Activated naive CD4-positive, alpha-beta T cell treated with anti-CD3 and anti-CD28 coated beads, Interleukin-2, amount 50 U/mL, for 24 hours (primary cell): ENCODE measurements at regions not wholly inside any gene's neighbourhood (a gene's known extent, or its start where the extent isn't known, plus 50 kb on each side); places are given as distances from the start of the nearest gene placed in this dataset.

ENCODE experiments used
- H3K27ac Mint-ChIP-seq: one replicate; pipeline ENCODE4 v1.8.0; 2021; ENCODE audit warnings: mild to moderate bottlenecking, mixed read lengths
- H3K27me3 Mint-ChIP-seq: one replicate; pipeline ENCODE4 v1.8.0; 2021; ENCODE audit warnings: mixed read lengths
- H3K36me3 Mint-ChIP-seq: one replicate; pipeline ENCODE4 v1.8.0; 2021; ENCODE audit warnings: mixed read lengths
- H3K4me1 Mint-ChIP-seq: one replicate; pipeline ENCODE4 v1.8.0; 2021; ENCODE audit warnings: mixed read lengths
- H3K4me3 Mint-ChIP-seq: one replicate; pipeline ENCODE4 v1.8.0; 2021; ENCODE audit warnings: mild to moderate bottlenecking, mixed read lengths
- H3K9me3 Mint-ChIP-seq: one replicate; pipeline ENCODE4 v1.8.0; 2021; ENCODE audit warnings: mixed read lengths

DNA sequence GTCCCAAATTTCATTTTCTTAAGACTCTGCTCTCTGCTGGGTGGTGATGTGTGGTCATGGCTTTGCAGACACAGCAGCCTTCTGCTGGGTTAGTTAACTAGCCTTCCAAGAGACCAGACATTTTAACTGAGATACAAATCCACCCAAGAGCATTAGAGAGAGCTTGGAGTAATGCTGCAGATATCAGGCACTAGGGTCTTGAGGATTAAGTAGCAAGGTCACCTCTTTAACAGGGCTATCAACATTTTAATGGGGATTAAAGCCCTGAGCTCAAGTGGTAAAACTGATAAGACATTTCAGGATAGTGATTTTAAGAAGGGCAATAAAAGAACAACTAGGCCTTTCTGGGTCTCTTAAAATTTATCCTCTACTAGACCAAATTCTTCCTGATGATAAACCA, 461.2 kb downstream of the MEIS1 start:
- Mint-ChIP-seq H3K4me1 (no peaks in the 10 kb centered on the region), H3K36me3 (no peaks in the 10 kb centered on the region), H3K9me3 (no peaks in the 10 kb centered on the region), H3K27me3 (no peaks in the 10 kb centered on the region), H3K27ac (no peak overlapping the region), H3K4me3 (no peak overlapping the region)

DNA sequence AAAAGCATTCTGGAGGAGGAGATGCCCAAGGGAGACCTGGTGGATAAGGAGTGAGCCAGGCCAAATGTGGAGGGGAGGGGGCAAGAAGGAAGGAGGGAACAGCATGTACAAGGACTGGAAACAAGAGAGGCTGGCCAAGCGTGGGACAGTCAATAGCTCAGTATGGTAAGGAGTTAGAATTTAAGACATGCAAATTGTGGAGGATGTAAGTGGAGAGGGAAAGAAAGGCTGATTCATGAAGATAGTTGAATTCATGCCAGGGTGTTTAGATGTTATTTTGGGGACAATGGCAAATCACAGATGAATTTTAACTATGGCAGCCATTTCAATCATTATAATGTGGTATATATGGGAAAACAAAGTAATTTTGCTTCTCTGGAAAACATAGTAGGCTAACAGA, 462.3 kb downstream of the MEIS1 start:
- no peaks in the 10 kb centered on the region for H3K9me3 Mint-ChIP-seq
- H3K27me3 Mint-ChIP-seq: no peaks in the 10 kb centered on the region
- no peak overlapping the region for H3K4me3 Mint-ChIP-seq
- no peaks in the 10 kb centered on the region for H3K36me3 Mint-ChIP-seq
- no peaks in the 10 kb centered on the region for H3K4me1 Mint-ChIP-seq
- no peak overlapping the region for H3K27ac Mint-ChIP-seq

GRCh38 chr2:66897691-66898150, 462.8 kb downstream of the MEIS1 start:
- Mint-ChIP-seq H3K27me3 (no peaks in the 10 kb centered on the region), H3K4me1 (no peaks in the 10 kb centered on the region), H3K9me3 (no peaks in the 10 kb centered on the region), H3K36me3 (no peaks in the 10 kb centered on the region), H3K4me3 (no peak overlapping the region), H3K27ac (no peak overlapping the region)

GRCh38 chr2:66899109-66899508, 464.2 kb downstream of the MEIS1 start:
- no peaks in the 10 kb centered on the region for H3K27me3 Mint-ChIP-seq
- no peak overlapping the region for H3K4me3 Mint-ChIP-seq
- no peaks in the 10 kb centered on the region for H3K36me3 Mint-ChIP-seq
- no peaks in the 10 kb centered on the region for H3K4me1 Mint-ChIP-seq
- no peak overlapping the region for H3K27ac Mint-ChIP-seq
- no peaks in the 10 kb centered on the region for H3K9me3 Mint-ChIP-seq

DNA sequence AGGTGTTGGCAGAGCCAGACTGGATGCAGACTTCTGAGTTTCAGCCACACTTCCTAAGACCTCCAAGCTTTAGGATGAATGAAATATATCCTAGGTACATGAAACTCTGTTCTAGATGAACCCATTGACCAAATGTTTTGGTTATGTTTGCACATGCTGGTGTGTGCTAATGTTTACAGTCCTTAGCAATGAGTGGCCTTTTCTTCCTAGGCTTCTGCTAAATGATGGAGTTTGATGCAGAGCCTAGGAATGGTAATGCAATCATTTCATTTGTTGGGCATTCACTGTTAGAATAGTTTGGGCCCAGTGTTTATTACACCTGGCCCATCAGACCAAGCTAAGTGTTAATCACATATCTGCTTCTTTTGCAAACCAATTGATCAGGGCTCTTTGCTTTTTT, 464.7 kb downstream of the MEIS1 start:
- Mint-ChIP-seq H3K27ac (no peak overlapping the region), H3K9me3 (no peaks in the 10 kb centered on the region), H3K4me1 (no peaks in the 10 kb centered on the region), H3K27me3 (no peaks in the 10 kb centered on the region), H3K36me3 (no peaks in the 10 kb centered on the region), H3K4me3 (no peak overlapping the region)

DNA sequence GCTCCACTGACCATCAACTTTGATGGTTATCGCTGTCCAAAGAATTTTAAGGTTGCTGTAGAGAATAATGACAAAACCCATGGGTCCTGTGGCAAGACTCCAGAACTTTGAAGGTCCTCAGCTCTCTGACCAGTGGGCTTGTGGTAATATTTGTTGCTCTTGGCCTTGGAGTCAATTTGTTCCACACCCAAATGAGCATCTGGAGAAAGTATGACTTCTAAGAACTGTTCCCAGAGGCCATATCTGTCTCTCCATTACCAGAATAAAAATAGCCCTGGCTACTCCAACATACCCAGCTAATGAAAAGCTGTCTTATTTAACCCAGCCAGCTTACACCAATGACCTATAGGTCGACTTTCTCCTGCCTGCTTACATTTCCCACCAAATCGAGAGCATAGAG, 466.4 kb downstream of the MEIS1 start:
- H3K36me3 Mint-ChIP-seq: no peaks in the 10 kb centered on the region
- H3K27ac Mint-ChIP-seq: no peak overlapping the region
- no peaks in the 10 kb centered on the region for H3K27me3 Mint-ChIP-seq
- no peaks in the 10 kb centered on the region for H3K4me1 Mint-ChIP-seq
- peaks cover 4% of the 10 kb centered on the region for H3K9me3 Mint-ChIP-seq
- no peak overlapping the region for H3K4me3 Mint-ChIP-seq

- Mint-ChIP-seq H3K36me3 (no peaks in the 10 kb centered on the region), H3K9me3 (peaks cover 4% of the 10 kb centered on the region), H3K27me3 (no peaks in the 10 kb centered on the region), H3K4me1 (no peaks in the 10 kb centered on the region), H3K27ac (no peak overlapping the region), H3K4me3 (no peak overlapping the region)
Measured at GRCh38 chr2:66903183-66903582, 468.3 kb downstream of the MEIS1 start.

GRCh38 chr2:66903745-66904465, 469.0 kb downstream of the MEIS1 start:
- Mint-ChIP-seq H3K27ac (no peak overlapping the region), H3K27me3 (no peaks in the 10 kb centered on the region), H3K4me3 (no peak overlapping the region), H3K9me3 (peaks cover 4% of the 10 kb centered on the region), H3K36me3 (no peaks in the 10 kb centered on the region), H3K4me1 (no peaks in the 10 kb centered on the region)

- no peak overlapping the region for H3K4me3 Mint-ChIP-seq
- H3K27ac Mint-ChIP-seq: no peak overlapping the region
- no peaks in the 10 kb centered on the region for H3K4me1 Mint-ChIP-seq
- no peaks in the 10 kb centered on the region for H3K27me3 Mint-ChIP-seq
- peaks cover 1% of the 10 kb centered on the region for H3K36me3 Mint-ChIP-seq
- H3K9me3 Mint-ChIP-seq: peaks cover 5% of the 10 kb centered on the region
Measured at GRCh38 chr2:66915237-66915636, 480.3 kb downstream of the MEIS1 start.

GRCh38 chr2:66919286-66919685, 477.8 kb upstream of the ETAA1 start:
- no peaks in the 10 kb centered on the region for H3K36me3 Mint-ChIP-seq
- no peak overlapping the region for H3K27ac Mint-ChIP-seq

GRCh38 chr2:66920415-66920814, 476.7 kb upstream of the ETAA1 start:
- Mint-ChIP-seq H3K4me3 (no peak overlapping the region), H3K27me3 (no peaks in the 10 kb centered on the region), H3K36me3 (no peaks in the 10 kb centered on the region), H3K9me3 (peaks cover 4% of the 10 kb centered on the region), H3K4me1 (no peaks in the 10 kb centered on the region), H3K27ac (no peak overlapping the region)

More at GRCh38 chr2:66919286-66919685, 477.8 kb upstream of the ETAA1 start:
- Mint-ChIP-seq H3K9me3 (peaks cover 4% of the 10 kb centered on the region), H3K27me3 (no peaks in the 10 kb centered on the region), H3K4me1 (no peaks in the 10 kb centered on the region), H3K4me3 (no peak overlapping the region)

- Mint-ChIP-seq H3K4me3 (no peak overlapping the region), H3K36me3 (no peaks in the 10 kb centered on the region), H3K9me3 (peaks cover 4% of the 10 kb centered on the region), H3K4me1 (no peaks in the 10 kb centered on the region), H3K27me3 (no peaks in the 10 kb centered on the region), H3K27ac (no peak overlapping the region)
Measured at GRCh38 chr2:66925128-66925527, 472.0 kb upstream of the ETAA1 start.

GRCh38 chr2:66926594-66927112, 470.5 kb upstream of the ETAA1 start:
- no peaks in the 10 kb centered on the region for H3K27me3 Mint-ChIP-seq
- no peak overlapping the region for H3K4me3 Mint-ChIP-seq
- peaks cover 4% of the 10 kb centered on the region for H3K9me3 Mint-ChIP-seq
- no peak overlapping the region for H3K27ac Mint-ChIP-seq
- no peaks in the 10 kb centered on the region for H3K36me3 Mint-ChIP-seq
- no peaks in the 10 kb centered on the region for H3K4me1 Mint-ChIP-seq

GRCh38 chr2:66929632-66930338, 467.3 kb upstream of the ETAA1 start:
- no peak overlapping the region for H3K4me3 Mint-ChIP-seq
- no peaks in the 10 kb centered on the region for H3K9me3 Mint-ChIP-seq
- H3K4me1 Mint-ChIP-seq: no peaks in the 10 kb centered on the region
- no peaks in the 10 kb centered on the region for H3K36me3 Mint-ChIP-seq
- no peak overlapping the region for H3K27ac Mint-ChIP-seq
- no peaks in the 10 kb centered on the region for H3K27me3 Mint-ChIP-seq

DNA sequence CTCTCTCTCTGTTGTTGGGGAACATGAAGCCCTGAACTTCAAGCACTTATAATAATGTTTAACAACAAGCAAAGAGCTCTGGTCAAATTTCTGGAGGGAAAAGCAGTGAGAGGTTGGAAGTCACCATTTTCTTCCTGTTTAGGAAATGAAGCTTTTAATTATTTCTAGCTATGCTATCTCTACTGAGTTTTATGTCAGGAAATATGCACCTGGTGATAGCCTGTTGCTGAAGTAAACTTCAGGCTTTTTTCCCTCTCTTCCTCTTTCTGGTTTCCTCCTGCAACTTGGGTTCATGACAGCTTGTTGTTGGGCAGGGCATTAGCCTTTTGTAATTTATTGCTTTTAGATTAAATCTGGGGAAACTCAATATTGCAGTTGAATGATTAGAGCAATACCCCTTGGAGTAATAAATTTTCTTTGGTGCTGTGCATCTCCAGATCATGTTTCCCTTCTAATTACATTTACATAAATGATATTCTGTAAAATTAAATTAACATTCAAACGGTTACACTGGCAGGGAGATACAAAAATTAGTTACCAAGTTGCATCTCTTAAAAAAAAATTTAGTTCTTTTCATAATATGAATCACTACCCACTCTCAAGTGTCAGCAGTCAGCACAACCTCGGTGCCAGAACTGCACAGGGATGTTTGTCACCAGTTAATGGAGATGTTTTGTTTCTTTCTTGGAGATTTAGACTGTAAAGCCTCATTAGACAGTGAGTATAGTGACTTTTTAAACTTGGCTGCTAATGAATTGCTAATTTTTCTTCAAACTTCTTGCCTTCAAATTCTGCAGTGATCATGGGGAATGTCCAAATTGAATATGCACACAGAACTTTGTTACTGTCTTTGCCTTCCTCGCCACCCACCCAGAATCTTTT, 466.6 kb upstream of the ETAA1 start:
- Mint-ChIP-seq H3K4me3 (no peak overlapping the region), H3K27ac (no peak overlapping the region), H3K36me3 (no peaks in the 10 kb centered on the region), H3K4me1 (no peaks in the 10 kb centered on the region), H3K27me3 (no peaks in the 10 kb centered on the region), H3K9me3 (no peaks in the 10 kb centered on the region)
